ENCODE measurements at regions not wholly inside any gene's neighbourhood (a gene's known extent, or its start where the extent isn't known, plus 50 kb on each side); places are given as distances from the start of the nearest gene placed in this dataset.

DNA sequence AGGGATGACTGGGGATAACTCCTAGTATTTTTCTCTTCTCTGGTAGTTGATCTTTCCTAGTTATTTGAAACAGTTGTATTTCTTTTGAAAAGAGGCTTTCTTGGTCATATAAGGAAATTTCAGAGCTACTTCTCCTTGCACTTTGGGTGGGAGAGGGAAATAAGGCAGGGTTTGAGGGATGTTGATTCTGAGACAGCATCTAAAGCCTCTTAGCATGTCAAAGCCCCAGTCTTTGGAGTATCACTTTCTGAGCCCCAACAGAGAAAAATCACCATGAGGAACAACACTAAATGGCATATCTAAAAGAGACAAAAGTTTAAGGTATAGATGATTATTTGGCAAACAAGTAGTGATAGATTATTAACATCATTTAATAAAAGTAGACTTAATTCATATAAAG, 688.1 kb downstream of the TRAM1L1 start:
- intact Hi-C loops (cut with DNase I): no loop called here
- DNase-seq: no peak
- Histone ChIP-seq H3K36me3 (no peaks in the 10 kb centered on the region), H3K9me3 (no peaks in the 10 kb centered on the region), H3K4me3 (no peak overlapping the region), H3K27me3 (no peaks in the 10 kb centered on the region), H3K4me1 (no peaks in the 10 kb centered on the region), H3K27ac (no peak overlapping the region)
- ATAC-seq: no peak
- TF ChIP-seq CTCF (IDR thresholded peaks at IDR 0.05): no peak

DNA sequence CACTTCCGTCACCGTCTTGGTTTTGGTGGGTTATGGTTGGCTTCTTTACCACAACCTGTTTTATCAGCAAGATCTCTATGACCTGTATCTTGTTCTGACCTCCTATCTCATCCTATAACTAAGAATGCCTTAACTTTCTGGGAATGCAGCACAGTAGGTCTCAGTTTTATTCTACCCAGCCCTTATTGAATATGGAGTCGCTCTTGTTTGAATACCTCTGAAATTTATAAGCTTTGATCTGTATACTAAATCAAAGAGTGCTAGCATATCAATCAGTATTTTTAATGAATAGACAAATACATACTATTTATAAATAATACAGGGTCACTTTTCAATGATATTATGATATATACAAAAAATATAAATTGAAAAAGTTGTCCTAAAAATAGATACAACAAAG, 690.0 kb downstream of the TRAM1L1 start:
- Histone ChIP-seq H3K27me3 (no peaks in the 10 kb centered on the region), H3K4me1 (no peaks in the 10 kb centered on the region), H3K36me3 (no peaks in the 10 kb centered on the region), H3K27ac (no peak overlapping the region), H3K9me3 (no peaks in the 10 kb centered on the region), H3K4me3 (no peak overlapping the region)
- intact Hi-C loops (cut with DNase I): no loop called here
- TF ChIP-seq CTCF (IDR thresholded peaks at IDR 0.05): no peak
- DNase-seq (no peak), ATAC-seq (no peak)

- no peak for TF ChIP-seq CTCF (IDR thresholded peaks at IDR 0.05)
- Histone ChIP-seq H3K27me3 (no peaks in the 10 kb centered on the region), H3K36me3 (no peaks in the 10 kb centered on the region), H3K9me3 (no peaks in the 10 kb centered on the region), H3K4me1 (no peaks in the 10 kb centered on the region), H3K4me3 (no peak overlapping the region), H3K27ac (no peak overlapping the region)
- intact Hi-C loops (cut with DNase I): no loop called here
- ATAC-seq: no peak
- no peak for DNase-seq
Observed at GRCh38 chr4:116391020-116391419, 694.4 kb downstream of the TRAM1L1 start.

DNA sequence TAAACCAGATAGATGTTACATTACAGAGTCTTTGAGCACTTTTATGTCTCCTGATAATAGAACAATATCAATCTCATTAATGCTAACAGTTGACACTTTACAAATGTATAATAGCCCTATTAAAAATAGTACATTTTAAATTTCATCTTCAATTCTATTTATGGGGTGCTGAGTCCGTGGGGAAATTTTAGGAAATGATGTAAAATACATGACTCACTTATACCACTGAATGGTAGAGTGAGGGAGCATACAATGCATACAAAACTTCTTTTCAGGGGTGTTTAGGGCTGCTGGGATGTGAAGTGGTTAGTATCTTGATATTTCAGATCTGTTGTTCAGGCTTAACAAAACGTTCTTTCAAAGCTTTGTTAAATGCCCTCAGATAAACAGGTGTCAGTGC, 696.2 kb downstream of the TRAM1L1 start:
- no peaks in the 10 kb centered on the region for H3K36me3 ChIP-seq
- DNase-seq (no peak), ATAC-seq (no peak)
- intact Hi-C loops (cut with DNase I): no loop called here
- TF ChIP-seq CTCF (IDR thresholded peaks at IDR 0.05): no peak
- no peaks in the 10 kb centered on the region for H3K4me1 ChIP-seq
- no peak overlapping the region for H3K27ac ChIP-seq
- no peaks in the 10 kb centered on the region for H3K9me3 ChIP-seq
- no peak overlapping the region for H3K4me3 ChIP-seq
- no peaks in the 10 kb centered on the region for H3K27me3 ChIP-seq

DNA sequence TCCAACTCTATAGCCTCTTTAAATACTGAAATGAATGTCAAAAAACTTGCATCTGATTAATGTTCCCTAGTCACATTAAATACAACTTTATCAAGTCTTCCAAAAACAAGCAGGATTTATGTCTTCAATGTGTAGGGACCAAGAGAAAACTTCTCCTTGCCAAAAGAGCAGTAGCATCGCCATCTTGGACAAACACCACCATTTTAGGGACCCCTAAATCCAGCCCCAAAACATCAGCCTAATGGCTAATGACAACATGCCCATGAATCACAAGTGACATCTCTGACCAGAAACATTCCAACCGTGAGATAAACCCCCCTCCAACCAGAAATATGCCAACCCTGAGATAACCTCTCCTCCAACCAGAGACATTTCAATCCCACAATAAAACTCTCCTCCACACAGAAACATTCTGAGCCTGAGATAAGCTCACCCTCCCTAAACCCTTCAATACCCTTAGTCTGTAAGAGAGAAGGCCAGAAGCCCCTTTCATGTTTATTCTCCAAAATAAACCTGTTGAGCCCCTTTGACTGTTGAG, 697.4 kb downstream of the TRAM1L1 start:
- DNase-seq: no peak
- TF ChIP-seq CTCF (IDR thresholded peaks at IDR 0.05): no peak
- Histone ChIP-seq H3K4me3 (no peak overlapping the region), H3K9me3 (no peaks in the 10 kb centered on the region), H3K27me3 (no peaks in the 10 kb centered on the region), H3K27ac (no peak overlapping the region), H3K36me3 (no peaks in the 10 kb centered on the region), H3K4me1 (no peaks in the 10 kb centered on the region)
- no peak for ATAC-seq
- intact Hi-C loops (cut with DNase I): no loop called here

All from left lung (tissue), 4 donors.